ENCODE measurements at regions not wholly inside any gene's neighbourhood (a gene's known extent, or its start where the extent isn't known, plus 50 kb on each side); places are given as distances from the start of the nearest gene placed in this dataset.

GRCh38 chr1:93784538-93784937 lies 94.5 kb downstream of the DNTTIP2 start:
- H3K4me3 ChIP-seq = no peak overlapping the region
- H3K9me3 ChIP-seq = peaks cover 7 to 17% (median 10%) of the 10 kb centered on the region in 4 donors
- no peak for DNase-seq
- WGBS, 5 donors = 77 to 90% (median 84%) methylated on average over 3 of the region's 3 CpGs
- intact Hi-C loops (cut with DNase I; ENCODE audit: low total_unique reads) = no loop called here
- TF ChIP-seq CTCF (IDR thresholded peaks at IDR 0.05) (no peak), POLR2A (IDR thresholded peaks at IDR 0.05) (no peak), POLR2AphosphoS5 (IDR thresholded peaks at IDR 0.05) (no peak), EP300 (IDR thresholded peaks at IDR 0.05) (no peak)
- H3K36me3 ChIP-seq = no peaks in the 10 kb centered on the region
- H3K27me3 ChIP-seq = no peaks in the 10 kb centered on the region
- H3K4me1 ChIP-seq = no peaks in the 10 kb centered on the region
- no peak overlapping the region for H3K27ac ChIP-seq

DNA sequence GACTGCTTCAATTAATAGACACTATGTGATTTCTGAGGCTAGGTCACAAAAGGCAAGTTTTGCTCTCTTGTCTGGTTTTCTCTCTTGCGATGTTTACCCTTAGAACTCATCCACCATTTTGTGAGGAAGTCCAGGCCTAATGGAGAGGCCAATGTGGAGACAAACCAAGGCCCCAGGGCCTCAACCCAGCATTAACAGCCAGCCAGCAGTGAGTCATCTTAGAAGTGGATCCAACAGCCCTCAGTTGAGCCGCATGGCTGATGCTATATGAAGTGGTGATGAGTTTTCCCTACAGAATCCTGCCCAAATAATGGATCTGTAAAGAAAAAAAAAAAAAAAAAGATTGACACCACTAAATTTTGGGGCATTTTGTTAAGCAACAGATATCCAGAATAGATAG lies 95.1 kb downstream of the DNTTIP2 start:
- Histone ChIP-seq H3K27ac (no peak overlapping the region), H3K9me3 (peaks cover 5 to 10% (median 6%) of the 10 kb centered on the region in 4 donors), H3K4me3 (no peak overlapping the region), H3K4me1 (no peaks in the 10 kb centered on the region), H3K36me3 (no peaks in the 10 kb centered on the region), H3K27me3 (no peaks in the 10 kb centered on the region)
- no peak for TF ChIP-seq POLR2A (IDR thresholded peaks at IDR 0.05)
- no peak for TF ChIP-seq POLR2AphosphoS5 (IDR thresholded peaks at IDR 0.05)
- TF ChIP-seq CTCF (IDR thresholded peaks at IDR 0.05) = no peak
- no peak for TF ChIP-seq EP300 (IDR thresholded peaks at IDR 0.05)
- intact Hi-C loops (cut with DNase I; ENCODE audit: low total_unique reads) = no loop called here
- no peak for DNase-seq
- 97 to 100% (median 98%) methylated on average over 2 of the region's 2 CpGs for WGBS, 5 donors

DNA sequence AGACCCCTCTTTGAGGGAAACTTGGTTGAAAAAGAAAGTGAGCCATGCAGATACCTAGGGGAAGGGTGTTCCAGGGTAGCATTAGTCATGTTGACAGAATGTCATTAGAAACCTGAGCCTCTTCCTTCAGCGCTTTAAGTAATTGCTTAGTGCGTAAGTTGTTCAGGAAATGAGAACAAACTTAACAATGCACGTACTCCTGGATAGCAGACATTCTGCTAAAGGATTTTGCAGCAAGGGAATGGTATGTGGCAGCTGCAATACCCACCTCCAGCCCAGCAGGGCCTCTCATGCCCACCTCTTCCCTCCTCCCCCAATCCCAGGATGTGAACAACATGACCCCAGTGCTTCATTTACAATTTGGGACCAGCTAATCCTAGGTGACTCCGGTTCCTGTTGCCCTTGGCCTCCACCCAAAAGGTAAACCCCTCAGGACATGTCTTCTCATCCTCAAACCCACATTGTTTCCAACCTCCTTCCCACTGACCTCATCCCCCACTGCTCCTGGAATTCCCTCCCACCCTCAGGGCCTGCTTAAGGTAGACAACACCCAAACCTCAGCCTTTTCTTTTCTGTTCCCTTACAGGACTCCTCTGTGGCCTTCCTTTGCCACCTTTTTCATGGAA lies 98.0 kb upstream of the BCAR3 start:
- no peak overlapping the region for H3K27ac ChIP-seq
- H3K4me3 ChIP-seq = no peak overlapping the region
- intact Hi-C loops (cut with DNase I; ENCODE audit: low total_unique reads) = no loop called here
- no peaks in the 10 kb centered on the region for H3K4me1 ChIP-seq
- H3K36me3 ChIP-seq = no peaks in the 10 kb centered on the region
- no peaks in the 10 kb centered on the region for H3K27me3 ChIP-seq
- 78 to 94% (median 83%) methylated on average over 4 of the region's 4 CpGs for WGBS, 5 donors
- DNase-seq = no peak
- H3K9me3 ChIP-seq = no peaks in the 10 kb centered on the region
- TF ChIP-seq EP300 (IDR thresholded peaks at IDR 0.05) (no peak), POLR2AphosphoS5 (IDR thresholded peaks at IDR 0.05) (no peak), CTCF (IDR thresholded peaks at IDR 0.05) (no peak), POLR2A (IDR thresholded peaks at IDR 0.05) (no peak)

- 93 to 97% (median 96%) methylated on average over 2 of the region's 2 CpGs for WGBS, 5 donors
- Histone ChIP-seq H3K4me3 (no peak overlapping the region), H3K27ac (no peak overlapping the region), H3K4me1 (no peaks in the 10 kb centered on the region), H3K9me3 (no peaks in the 10 kb centered on the region), H3K27me3 (no peaks in the 10 kb centered on the region), H3K36me3 (no peaks in the 10 kb centered on the region)
- intact Hi-C loops (cut with DNase I; ENCODE audit: low total_unique reads) = no loop called here
- TF ChIP-seq POLR2A (IDR thresholded peaks at IDR 0.05) (no peak), CTCF (IDR thresholded peaks at IDR 0.05) (no peak), EP300 (IDR thresholded peaks at IDR 0.05) (no peak), POLR2AphosphoS5 (IDR thresholded peaks at IDR 0.05) (no peak)
- no peak for DNase-seq
Observed at GRCh38 chr1:93778457-93778856, 96.8 kb upstream of the BCAR3 start.
